HG03342 (cell line): ENCODE measurements at regions not wholly inside any gene's neighbourhood (a gene's known extent, or its start where the extent isn't known, plus 50 kb on each side); places are given as distances from the start of the nearest gene placed in this dataset.

Experiments used
- ATAC-seq: cut with Tn5 transposase; IDR thresholded peaks from one replicate; pipeline ENCODE4 v1.9.1; 2021; ENCODE audit warnings: mild to moderate bottlenecking, moderate library complexity; ENCODE audit not compliant: unreplicated experiment

- no peak for ATAC-seq
These were observed 58.3 kb downstream of the TMEM174 start for GRCh38 chr5:73231246-73231778.

DNA sequence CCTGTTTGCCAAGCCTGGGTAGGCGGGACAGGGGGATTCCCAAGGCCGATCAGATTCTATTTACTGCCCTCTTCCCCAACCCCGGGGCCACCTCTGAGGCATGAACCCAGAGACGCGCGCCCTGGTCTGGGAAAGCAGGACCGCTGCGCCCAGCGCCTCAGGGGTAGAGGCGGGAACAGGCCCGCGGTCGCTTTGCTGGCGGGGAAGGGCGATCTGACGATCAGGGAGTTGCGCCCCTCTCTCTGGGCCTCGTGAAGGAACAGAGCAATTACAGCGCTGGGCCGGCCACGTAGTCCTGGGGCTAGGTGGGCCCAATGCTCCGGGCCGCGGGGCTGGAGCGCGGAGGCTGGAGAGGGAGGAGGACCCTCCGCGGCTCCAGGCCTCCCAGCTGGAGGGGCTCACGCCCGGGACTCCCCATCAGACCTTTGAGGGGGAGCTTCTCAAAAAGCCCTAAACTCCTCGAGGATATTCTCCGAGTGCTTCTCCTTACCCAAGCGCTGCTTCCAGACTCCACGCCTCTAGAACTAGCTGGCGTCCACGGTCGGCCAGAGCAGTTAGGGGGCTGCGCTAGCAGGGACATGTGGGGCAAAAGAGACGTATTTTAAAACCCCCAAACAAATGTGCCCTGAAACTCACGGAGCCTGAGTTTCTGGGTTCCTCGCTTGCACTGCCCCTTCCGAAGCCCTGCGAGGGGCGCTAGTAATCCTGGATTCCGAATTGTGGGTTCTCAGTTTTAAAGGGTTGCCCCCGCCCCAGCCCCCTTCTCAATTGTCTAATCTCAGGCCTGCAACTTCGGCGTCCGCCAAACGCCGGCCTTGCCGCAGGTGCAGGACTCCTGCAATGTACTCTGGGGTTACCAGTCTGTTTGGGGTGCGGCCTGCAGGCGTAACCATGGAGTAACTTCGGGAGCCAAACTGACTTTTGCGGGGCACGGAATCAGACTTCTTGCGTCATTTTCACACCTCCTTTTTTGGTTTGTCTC lies 57.6 kb downstream of the TMEM174 start:
- no peak for ATAC-seq

DNA sequence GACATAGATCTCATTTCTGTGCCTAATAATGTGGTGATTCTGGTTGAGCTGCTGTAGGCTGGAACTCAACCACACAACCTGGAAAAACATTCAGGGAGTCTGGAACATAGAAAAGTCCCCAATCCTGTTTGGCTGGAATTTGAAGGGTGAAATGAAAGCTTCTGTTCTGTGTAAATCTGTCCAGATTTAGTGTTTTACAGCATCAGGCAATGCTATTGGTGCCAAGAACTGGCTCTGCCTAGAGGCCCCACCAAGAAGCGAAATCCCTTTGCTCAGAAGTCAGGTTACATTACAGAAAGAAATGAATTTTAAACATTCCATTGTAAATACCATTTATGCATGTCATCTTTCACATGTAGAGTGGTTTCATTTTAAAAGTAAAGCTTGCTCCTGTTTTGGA lies 56.3 kb downstream of the TMEM174 start:
- ATAC-seq, result no peak

DNA sequence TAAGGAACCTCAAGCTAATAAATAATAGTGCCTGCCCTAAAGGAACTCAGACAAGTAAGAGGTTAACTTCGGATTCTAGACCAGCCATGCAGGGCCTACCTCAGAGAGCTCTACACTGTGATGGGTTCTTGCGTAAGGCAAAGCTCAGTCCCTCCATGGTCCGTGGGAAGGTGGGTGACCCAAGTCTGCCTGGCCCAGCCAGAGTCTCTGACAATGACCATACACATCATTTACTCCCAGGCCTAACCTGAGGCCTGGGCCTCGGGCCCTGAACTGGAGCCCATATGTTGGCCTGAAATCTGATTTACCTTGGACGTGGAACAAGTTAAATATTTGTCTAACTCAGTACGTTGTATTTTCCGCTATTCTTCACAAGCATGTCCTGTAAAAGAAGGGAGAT lies 55.1 kb downstream of the TMEM174 start:
- no peak for ATAC-seq
